ENCODE measurements at regions not wholly inside any gene's neighbourhood (a gene's known extent, or its start where the extent isn't known, plus 50 kb on each side); places are given as distances from the start of the nearest gene placed in this dataset.

- dilution Hi-C loops (cut with HindIII; ENCODE audit: low sequenced_read_pairs, unreplicated experiment) = no loop called here
- in situ Hi-C loops (cut with MboI; ENCODE audit: low sequenced_read_pairs) = no loop called here
These were observed 147.6 kb upstream of the SHH start for GRCh38 chr7:155959894-155960293.

More at GRCh38 chr7:155959894-155960293, 147.6 kb upstream of the SHH start:
- H4K20me1 ChIP-seq (ENCODE audit: insufficient read depth, low read length) = no peaks in the 10 kb centered on the region
- ChIA-PET CTCF (no interaction called here), POLR2A (ENCODE audit: unreplicated experiment) (no interaction called here)
- peaks cover 25% of the 10 kb centered on the region for H3K9me3 ChIP-seq (ENCODE audit: control insufficient read depth, insufficient read depth, low read length)
- no TSS peak for BruUV-seq (replicated peaks)
- no peak overlapping the region for H3K56ac ChIP-seq (ENCODE audit: extremely low read depth, insufficient read depth, low read length)
- no peak overlapping the region for H2BK20ac ChIP-seq (ENCODE audit: low read depth, low read length)
- H4K91ac ChIP-seq (ENCODE audit: insufficient read depth, low read depth, low read length) = no peak overlapping the region
- no peak overlapping the region for H3K14ac ChIP-seq (replicated peaks; ENCODE audit: low read depth, low read length)
- DNase-seq = no peak
- H3K36me3 ChIP-seq (ENCODE audit: control insufficient read depth, insufficient read depth, low read length) = no peaks in the 10 kb centered on the region
- H2AK5ac ChIP-seq (ENCODE audit: low read depth, low read length) = no peak overlapping the region
- H3K27me3 ChIP-seq (ENCODE audit: control insufficient read depth, insufficient read depth, low read length) = no peaks in the 10 kb centered on the region
- TF ChIP-seq MXI1 (IDR thresholded peaks at IDR 0.05; ENCODE audit: borderline replicate concordance, low read depth, low read length) (no peak), BHLHE40 (IDR thresholded peaks at IDR 0.05; ENCODE audit: low read depth, low read length) (no peak), RFX5 (IDR thresholded peaks at IDR 0.05; ENCODE audit: low read depth, low read length) (no peak), MAFK (IDR thresholded peaks at IDR 0.05; ENCODE audit: low read depth, low read length) (no peak), FOS (IDR thresholded peaks at IDR 0.05; ENCODE audit: low read depth, low read length) (no peak), USF2 (IDR thresholded peaks at IDR 0.05; ENCODE audit: low read depth, low read length) (no peak), POLR2A (IDR thresholded peaks at IDR 0.05; ENCODE audit: low read depth, low read length) (no peak), MAZ (IDR thresholded peaks at IDR 0.05; ENCODE audit: borderline replicate concordance, low read depth, low read length) (no peak), CHD1 (IDR thresholded peaks at IDR 0.05; ENCODE audit: low read depth, low read length) (no peak), ELK1 (IDR thresholded peaks at IDR 0.05; ENCODE audit: borderline replicate concordance, low read depth, low read length) (no peak), NFE2L2 (IDR thresholded peaks at IDR 0.05; ENCODE audit: low read depth, low read length) (no peak), RCOR1 (IDR thresholded peaks at IDR 0.05; ENCODE audit: insufficient replicate concordance, low read length) (no peak), CEBPB (IDR thresholded peaks at IDR 0.05; ENCODE audit: low read depth, low read length) (no peak), SMC3 (IDR thresholded peaks at IDR 0.05; ENCODE audit: low read depth, low read length) (no peak)
- H2AK9ac ChIP-seq (replicated peaks; ENCODE audit: low read depth, low read length, poor library complexity) = no peak overlapping the region
- H3K79me1 ChIP-seq (ENCODE audit: low read depth in 1 of 2, low read length in 2 of 2) = no peaks in the 10 kb centered on the region
- WGBS, 2 experiments (ENCODE audit: extremely low coverage in 2 of 2, insufficient read length in 1 of 2) = 66% methylated on average over 9 of the region's 13 CpGs; no CpG with 5 or more reads in 1 of the 2 experiments
- no peak overlapping the region for H3K4me2 ChIP-seq (ENCODE audit: low read depth, low read length)
- no peaks in the 10 kb centered on the region; the same call in 1 of the 2 replicates for H3K9me1 ChIP-seq (ENCODE audit: insufficient read depth, low read length)
- no peak overlapping the region for H4K5ac ChIP-seq (ENCODE audit: low read depth, low read length)
- ATAC-seq (ENCODE audit: low read depth) = no peak
- no peak overlapping the region for H3K18ac ChIP-seq (ENCODE audit: low read depth, low read length)
- H4K8ac ChIP-seq (ENCODE audit: low read depth in 2 of 2, low read length in 2 of 2) = no peak overlapping the region
- no peak overlapping the region for H3K23ac ChIP-seq (ENCODE audit: low read depth, low read length)
- no peak overlapping the region for H3K4me3 ChIP-seq (ENCODE audit: insufficient read depth, low read depth, low read length)
- H3K4me1 ChIP-seq (ENCODE audit: control insufficient read depth, insufficient read depth, low read length) = no peaks in the 10 kb centered on the region
- H2BK120ac ChIP-seq (ENCODE audit: low read depth, low read length) = no peak overlapping the region
- H3K27ac ChIP-seq (ENCODE audit: insufficient read depth, low read length) = no peak overlapping the region
- no peak overlapping the region for H2BK15ac ChIP-seq (ENCODE audit: low read depth, low read length)
- H2AFZ ChIP-seq (replicated peaks; ENCODE audit: low read length, poor library complexity) = no peak overlapping the region
- no peak overlapping the region for H2BK5ac ChIP-seq (ENCODE audit: low read depth, low read length, poor library complexity, severe bottlenecking)
- no peak overlapping the region for H3K4ac ChIP-seq (ENCODE audit: low read depth, low read length)
- intact Hi-C loops (cut with micrococcal nuclease) = no loop called here
- no peak overlapping the region for H3K9ac ChIP-seq (ENCODE audit: low read depth, low read length)
